K562 (cell line): ENCODE measurements at regions not wholly inside any gene's neighbourhood (a gene's known extent, or its start where the extent isn't known, plus 50 kb on each side); places are given as distances from the start of the nearest gene placed in this dataset. TPM values are rescaled to one million over a fixed set of nuclear protein-coding genes. Genes with fewer than 3 reads are reported as not detected.

Experiments
- ATF6 ChIP-seq: sonication (generic); formaldehyde crosslinking; IDR thresholded peaks from 2 replicates; pipeline ENCODE4 v1.4.0; 2020; ENCODE audit warnings: mild to moderate bottlenecking, missing genetic modification reagents
- FOXA3 ChIP-seq, 2 experiments: fragments of 450-650 bp in 1 of 2; sonication (generic) in 1 of 2; formaldehyde crosslinking; IDR thresholded peaks in 1 of 2; conservative IDR thresholded peaks in 1 of 2; 2 replicates each; pipeline versions ENCODE4 v1.4.0 to v1.8.0; 2020 to 2022; ENCODE audit warnings: mild to moderate bottlenecking in 2 of 2, missing genetic modification reagents in 1 of 2
- NCOA2 ChIP-seq, 2 experiments: fragments of 450-650 bp; IDR thresholded peaks; 2 replicates each; pipeline ENCODE4 v1.6.1; 2018; ENCODE audit warnings: mild to moderate bottlenecking in 2 of 2, moderate library complexity in 1 of 2; ENCODE audit not compliant: partially characterized antibody in 2 of 2
- PHF21A ChIP-seq: fragments of 450-650 bp; IDR thresholded peaks from 2 replicates; pipeline ENCODE4 v1.6.1; 2017; ENCODE audit warnings: low read depth, borderline replicate concordance
- POLR2A ChIP-seq: fragments of 450-650 bp; conservative IDR thresholded peaks from 2 replicates; pipeline ENCODE4 v1.6.1; 2016
- RAD21 ChIP-seq, 2 experiments: fragments of 250-450 bp in 1 of 2; fragments of 450-650 bp in 1 of 2; sonication (Bioruptor Pico) in 1 of 2; formaldehyde crosslinking in 1 of 2; IDR thresholded peaks in 1 of 2; conservative IDR thresholded peaks in 1 of 2; 2 replicates each; pipeline versions ENCODE4 v1.4.0 to v1.8.0; 2020 to 2022; ENCODE audit warnings: mild to moderate bottlenecking in 2 of 2, moderate library complexity in 1 of 2
- small RNA-seq: library from RNA; depleted of rRNA; stranded (forward); fragments of <200 nt; gene quantifications from one replicate; pipeline ENCODE3, GENCODE V24; 2014

DNA sequence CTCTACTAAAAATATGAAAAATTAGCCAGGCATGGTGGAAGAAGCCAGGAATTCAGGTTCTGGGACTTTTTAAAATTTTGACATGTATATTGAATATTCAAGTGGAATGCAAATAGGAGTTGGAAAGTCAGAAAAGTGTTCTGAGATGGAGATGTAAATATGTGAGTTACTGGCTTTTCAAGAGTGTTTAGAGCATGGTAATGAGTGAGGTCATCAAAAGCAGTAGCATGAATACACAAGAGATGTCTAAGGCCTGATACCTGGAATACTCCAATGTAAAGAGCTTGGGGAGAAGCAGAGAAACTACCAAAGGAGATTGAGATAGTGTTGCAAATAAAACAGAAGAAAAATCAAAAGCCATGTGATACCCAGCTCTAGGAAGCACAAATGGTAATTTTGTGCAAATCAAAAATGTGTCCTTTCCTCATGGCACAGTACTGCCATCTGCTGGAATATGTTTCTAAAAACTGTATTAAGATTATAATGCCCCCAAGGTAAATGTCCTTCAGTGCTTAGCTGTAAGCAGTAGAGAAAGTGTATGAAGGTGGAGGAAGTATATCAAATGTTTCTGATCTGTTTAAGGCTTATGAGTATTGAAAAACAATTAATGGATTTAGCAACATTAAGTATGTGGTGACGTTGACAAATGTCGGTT, 908.4 kb downstream of the KCNJ18 start (continued):
- TF ChIP-seq ATF6 (CRISPR knock-in tag), result no peak
- TF ChIP-seq PHF21A, result no peak
- TF ChIP-seq NCOA2 (IDR thresholded peaks at IDR 0.05; ENCODE audit: partially characterized antibody in 2 of 2), result no peak
- no peak for TF ChIP-seq FOXA3 (CRISPR knock-in tag; conservative IDR thresholded peaks at IDR 0.05 in 1 of 2, IDR thresholded peaks at IDR 0.05 in 1 of 2)
- no peak for TF ChIP-seq POLR2A
- TF ChIP-seq RAD21 (CRISPR knock-in tag; conservative IDR thresholded peaks at IDR 0.05 in 1 of 2, IDR thresholded peaks at IDR 0.05 in 1 of 2), result peak in 1 of 2 experiments; percentile 37; a peak in 2 of 4 replicates

Small RNA genes in the stretch of these regions (small RNA-seq; reads per million reads assigned to genes)
- gene ABBA01006766.1 (not detected), gene NMTRS-TGA3-1 (not detected)
